ENCODE measurements at regions not wholly inside any gene's neighbourhood (a gene's known extent, or its start where the extent isn't known, plus 50 kb on each side); places are given as distances from the start of the nearest gene placed in this dataset.

GRCh38 chr10:9757176-9757575 is 1260.5 kb upstream of the CELF2 start (continued):
- TF ChIP-seq ELF1 (IDR thresholded peaks at IDR 0.05; ENCODE audit: borderline replicate concordance, low read depth) (no peak), ATF3 (IDR thresholded peaks at IDR 0.05) (no peak)

- ChIA-PET RAD21 (ENCODE audit: low non-redundant PET in 1 of 2, low total read pairs in 2 of 2, uncharacterized antibody in 2 of 2, unreplicated experiment in 2 of 2) (no interaction called here), CTCF (no interaction called here)
- no peak for ATAC-seq
Measured at GRCh38 chr10:9759596-9759995, 1258.1 kb upstream of the CELF2 start.

GRCh38 chr10:9762966-9763656 is 1254.6 kb upstream of the CELF2 start:
- Histone ChIP-seq H3K9ac (ENCODE audit: low read length) (no peak overlapping the region), H3K4me1 (ENCODE audit: control insufficient read depth in 1 of 2, insufficient read depth in 2 of 2, low read length in 2 of 2) (no peaks in the 10 kb centered on the region), H3K27ac (ENCODE audit: low read depth, low read length) (no peak overlapping the region), H3K9me2 (ENCODE audit: insufficient read depth) (no peaks in the 10 kb centered on the region), H4K20me1 (ENCODE audit: insufficient read depth) (no peaks in the 10 kb centered on the region), H3K4me3 (replicated peaks in 1 of 2; ENCODE audit: low read depth in 1 of 2, low read length in 2 of 2) (no peak overlapping the region), H3K27me3 (ENCODE audit: insufficient read depth, low read length) (no peaks in the 10 kb centered on the region), H3K36me3 (ENCODE audit: control insufficient read depth in 1 of 2, insufficient read depth in 2 of 2, low read length in 2 of 2) (no peaks in the 10 kb centered on the region), H2AFZ (ENCODE audit: low read depth, low read length, poor library complexity, severe bottlenecking) (no peak overlapping the region), H3K9me3 (ENCODE audit: control insufficient read depth in 1 of 2, insufficient read depth in 1 of 2, low read depth in 1 of 2, low read length in 2 of 2) (peaks cover 13 to 20% of the 10 kb centered on the region in 2 experiments; a peak in 2 of 4 replicates), H3K4me2 (ENCODE audit: low read length) (no peak overlapping the region), H3K79me2 (ENCODE audit: insufficient read depth, low read length) (no peaks in the 10 kb centered on the region)
- ChIA-PET CTCF (no interaction called here), RAD21 (ENCODE audit: low non-redundant PET in 1 of 2, low total read pairs in 2 of 2, uncharacterized antibody in 2 of 2, unreplicated experiment in 2 of 2) (no interaction called here), POLR2A (no interaction called here)
- intact Hi-C loops (cut with micrococcal nuclease): no loop called here
- ATAC-seq (no peak), DNase-seq (ENCODE audit: low read depth, low spot score) (no peak)
- BruUV-seq (replicated peaks): no TSS peak
- TF ChIP-seq EZH2phosphoT487 (IDR thresholded peaks at IDR 0.05; ENCODE audit: borderline replicate concordance) (no peak), SRF (IDR thresholded peaks at IDR 0.05; ENCODE audit: low read depth) (no peak), POLR2A (IDR thresholded peaks at IDR 0.05; ENCODE audit: borderline replicate concordance, extremely low read depth, insufficient read depth, insufficient read length) (no peak), ATF3 (IDR thresholded peaks at IDR 0.05) (no peak), ZFX (IDR thresholded peaks at IDR 0.05) (no peak), FOSL1 (IDR thresholded peaks at IDR 0.05; ENCODE audit: low read depth) (no peak), SIN3A (IDR thresholded peaks at IDR 0.05; ENCODE audit: low read depth) (no peak)

More at GRCh38 chr10:9759596-9759995, 1258.1 kb upstream of the CELF2 start:
- Histone ChIP-seq H3K27ac (ENCODE audit: low read depth, low read length) (no peak overlapping the region), H2AFZ (ENCODE audit: low read depth, low read length, poor library complexity, severe bottlenecking) (no peak overlapping the region), H3K9me3 (ENCODE audit: control insufficient read depth in 1 of 2, insufficient read depth in 1 of 2, low read depth in 1 of 2, low read length in 2 of 2) (peaks cover 6 to 47% of the 10 kb centered on the region in 2 experiments; a peak in 2 of 4 replicates), H3K36me3 (ENCODE audit: control insufficient read depth in 1 of 2, insufficient read depth in 2 of 2, low read length in 2 of 2) (no peaks in the 10 kb centered on the region), H3K4me2 (ENCODE audit: low read length) (no peak overlapping the region), H4K20me1 (ENCODE audit: insufficient read depth) (no peaks in the 10 kb centered on the region), H3K4me1 (ENCODE audit: control insufficient read depth in 1 of 2, insufficient read depth in 2 of 2, low read length in 2 of 2) (no peaks in the 10 kb centered on the region), H3K9me2 (ENCODE audit: insufficient read depth) (no peaks in the 10 kb centered on the region), H3K27me3 (ENCODE audit: insufficient read depth, low read length) (no peaks in the 10 kb centered on the region), H3K79me2 (ENCODE audit: insufficient read depth, low read length) (no peaks in the 10 kb centered on the region), H3K4me3 (replicated peaks in 1 of 2; ENCODE audit: low read depth in 1 of 2, low read length in 2 of 2) (no peak overlapping the region), H3K9ac (ENCODE audit: low read length) (no peak overlapping the region)
- TF ChIP-seq CEBPB (IDR thresholded peaks at IDR 0.05; ENCODE audit: low read depth): no peak
- no peak for TF ChIP-seq ATF3 (IDR thresholded peaks at IDR 0.05)
- no TSS peak for BruUV-seq (replicated peaks)
- POLR2A ChIA-PET: no interaction called here
- intact Hi-C loops (cut with micrococcal nuclease): no loop called here
- DNase-seq (ENCODE audit: low read depth, low spot score): no peak

All from HCT116 (cell line).